HepG2 (cell line): ENCODE measurements at regions not wholly inside any gene's neighbourhood (a gene's known extent, or its start where the extent isn't known, plus 50 kb on each side); places are given as distances from the start of the nearest gene placed in this dataset.

Experiments used
- ATAC-seq: fragments of 200-7000 bp; cut with Tn5 transposase; 3 replicates; pipeline ENCODE4 v1.9.1; 2020; ENCODE audit warnings: mild to moderate bottlenecking, moderate library complexity
- BruUV-seq: library from RNA; stranded (reverse); fragments of 400-500 nt; replicated peaks from 2 replicates; lab custom pipeline; 2021; lab: Mats Ljungman, UMichigan
- CTCF ChIA-PET: fragments of 300-600 bp; formaldehyde crosslinking; extraction: SDS; loops from one replicate; lab custom pipeline; 2021; ENCODE audit warnings: low total read pairs, inconsistent platforms, low intra/inter-chr PET ratio; lab: Yijun Ruan, JAX
- POLR2A ChIA-PET: fragments of 350-600 bp; sonication (Branson Sonifier 250); formaldehyde crosslinking; loops from one replicate; lab custom pipeline; 2020; ENCODE audit warnings: antibody characterized with exemption, inconsistent platforms; lab: Yijun Ruan, JAX
- DNase-seq: peaks from one replicate; pipeline ENCODE4 v3.0.0-alpha.2; 2015; ENCODE audit warnings: low spot score
- FAIRE-seq: peaks from 3 replicates; lab custom pipeline; 2011; peaks lifted over from hg19 to GRCh38; lab: Jason Lieb, UNC
- H2AFZ ChIP-seq: one replicate; pipeline ENCODE4 v1.6.1; 2011; ENCODE audit warnings: low read length, inconsistent platforms
- H3K27ac ChIP-seq: fragments of 300-600 bp; 3 replicates; pipeline ENCODE4 v1.8.0; 2011; ENCODE audit warnings: mixed run types, mild to moderate bottlenecking, mixed read lengths, low read length, inconsistent platforms; ENCODE audit not compliant: insufficient read depth; ENCODE audit errors: extremely low read length
- H3K27me3 ChIP-seq, 2 experiments: fragments of 200-600 bp in 1 of 2; 2 replicates in 1 of 2; 3 replicates in 1 of 2; pipeline versions ENCODE4 v1.6.0 to v1.8.0; 2011; ENCODE audit warnings: low read length in 2 of 2, mild to moderate bottlenecking in 2 of 2, moderate library complexity in 2 of 2, inconsistent platforms in 1 of 2; ENCODE audit not compliant: insufficient read depth in 2 of 2, control insufficient read depth in 1 of 2
- H3K36me3 ChIP-seq, 2 experiments: fragments of 200-600 bp in 1 of 2; replicated peaks in 1 of 2; 2 replicates in 1 of 2; 3 replicates in 1 of 2; pipeline versions ENCODE4 v1.5.1 to v1.8.0; 2011; ENCODE audit warnings: low read length in 2 of 2, inconsistent platforms in 1 of 2; ENCODE audit not compliant: insufficient read depth in 2 of 2, control insufficient read depth in 1 of 2
- H3K4me1 ChIP-seq: 2 replicates; pipeline ENCODE4 v1.5.1; 2012; ENCODE audit warnings: low read length, inconsistent platforms; ENCODE audit not compliant: insufficient read depth
- H3K4me2 ChIP-seq: 2 replicates; pipeline ENCODE4 v1.6.0; 2011; ENCODE audit warnings: low read depth, low read length, inconsistent platforms
- H3K4me3 ChIP-seq, 3 experiments: fragments of 200-600 bp in 1 of 3; sonication (generic), shearing (Covaris generic) in 1 of 3; replicated peaks in 1 of 3; 2 replicates each; pipeline ENCODE4 v1.5.1; 2011 to 2016; ENCODE audit warnings: low read length in 3 of 3, inconsistent platforms in 2 of 3, low read depth in 2 of 3, mild to moderate bottlenecking in 2 of 3, control low read depth in 1 of 3, mixed read lengths in 1 of 3; ENCODE audit not compliant: insufficient read depth in 1 of 3
- H3K79me2 ChIP-seq: one replicate; pipeline ENCODE4 v1.6.1; 2011; ENCODE audit warnings: low read length, inconsistent platforms; ENCODE audit not compliant: insufficient read depth
- H3K9ac ChIP-seq: 2 replicates; pipeline ENCODE4 v1.6.0; 2011; ENCODE audit warnings: mild to moderate bottlenecking, low read depth, low read length, inconsistent platforms; ENCODE audit not compliant: insufficient read depth
- H3K9me3 ChIP-seq: 2 replicates; pipeline ENCODE4 v1.5.1; 2012; ENCODE audit warnings: mild to moderate bottlenecking, low read length
- H4K20me1 ChIP-seq: 2 replicates; pipeline ENCODE4 v1.6.0; 2011; ENCODE audit warnings: inconsistent platforms, mild to moderate bottlenecking, low read length, moderate library complexity; ENCODE audit not compliant: insufficient read depth
- ARID2 ChIP-seq: sonication (generic); formaldehyde crosslinking; IDR thresholded peaks from 2 replicates; pipeline ENCODE4 v1.8.1; 2022; ENCODE audit warnings: mild to moderate bottlenecking, missing genetic modification reagents, borderline replicate concordance
- ATF1 ChIP-seq: IDR thresholded peaks from 2 replicates; pipeline ENCODE4 v1.6.1; 2016; ENCODE audit warnings: mild to moderate bottlenecking, control low read depth
- PCBP1 ChIP-seq: fragments of 200-400 bp; formaldehyde crosslinking; IDR thresholded peaks from 2 replicates; pipeline ENCODE4 v1.6.1; 2017; ENCODE audit warnings: mild to moderate bottlenecking, low read depth, low read length, borderline replicate concordance
- SUZ12 ChIP-seq: fragments of 150-350 bp; IDR thresholded peaks from 2 replicates; pipeline ENCODE4 v1.6.1; 2014; ENCODE audit warnings: low read depth, low read length
- ZFP62 ChIP-seq: sonication (generic); formaldehyde crosslinking; IDR thresholded peaks from 2 replicates; pipeline ENCODE4 v1.4.0; 2020; ENCODE audit warnings: missing genetic modification reagents
- ZNF17 ChIP-seq: sonication (generic); formaldehyde crosslinking; IDR thresholded peaks from 2 replicates; pipeline ENCODE4 v1.5.0; 2020; ENCODE audit warnings: mild to moderate bottlenecking, missing genetic modification reagents
- ZNF367 ChIP-seq: sonication (generic); formaldehyde crosslinking; IDR thresholded peaks from 2 replicates; pipeline ENCODE4 v1.4.0; 2020; ENCODE audit warnings: missing genetic modification reagents, borderline replicate concordance
- ZNF703 ChIP-seq: sonication (generic); formaldehyde crosslinking; IDR thresholded peaks from 2 replicates; pipeline ENCODE4 v1.5.1; 2020; ENCODE audit warnings: missing genetic modification reagents, mild to moderate bottlenecking, moderate library complexity, borderline replicate concordance
- ZNF788 ChIP-seq: sonication (generic); formaldehyde crosslinking; IDR thresholded peaks from 2 replicates; pipeline ENCODE4 v1.5.0; 2020; ENCODE audit warnings: mild to moderate bottlenecking, missing genetic modification reagents, borderline replicate concordance
- ZSCAN21 ChIP-seq: sonication (generic); formaldehyde crosslinking; IDR thresholded peaks from 2 replicates; pipeline ENCODE4 v1.8.0; 2022; ENCODE audit warnings: mild to moderate bottlenecking, missing genetic modification reagents, moderate library complexity, borderline replicate concordance
- WGBS: methylation state at CpG from one replicate; pipeline ENCODE4 v1.1.6; 2017; ENCODE audit warnings: low lambda C conversion rate; 5-methylcytosine and 5-hydroxymethylcytosine counted together
- in situ Hi-C: cut with HindIII; loops from 2 replicates; pipeline ENCODE4 v1.10.0; 2017; ENCODE audit warnings: low pct_unique_long_range_greater_than_20kb; ENCODE audit not compliant: extremely low pct_ligation_motif_present
- intact Hi-C: fragments of 100-400 bp; cut with micrococcal nuclease; formaldehyde crosslinking; loops from one replicate; pipeline ENCODE4 v1.10.0; 2022; ENCODE audit not compliant: unreplicated experiment
- TF ChIP-seq, protein P1 (sequence below): sonication (generic); formaldehyde crosslinking; IDR thresholded peaks from 2 replicates; pipeline ENCODE4 v1.9.0; 2021; ENCODE audit warnings: missing genetic modification reagents, mild to moderate bottlenecking, borderline replicate concordance
- TF ChIP-seq, protein P2 (sequence below): sonication (generic); formaldehyde crosslinking; IDR thresholded peaks from 2 replicates; pipeline ENCODE4 v1.5.1; 2020; ENCODE audit warnings: mild to moderate bottlenecking, missing genetic modification reagents, borderline replicate concordance
- TF ChIP-seq, protein P3 (sequence below): sonication (generic); formaldehyde crosslinking; IDR thresholded peaks from 2 replicates; pipeline ENCODE4 v1.5.1; 2020; ENCODE audit warnings: missing genetic modification reagents, mild to moderate bottlenecking, borderline replicate concordance
- TF ChIP-seq, protein P4 (sequence below): sonication (generic); formaldehyde crosslinking; IDR thresholded peaks from 2 replicates; pipeline ENCODE4 v1.5.0; 2020; ENCODE audit warnings: mild to moderate bottlenecking, missing genetic modification reagents, moderate library complexity
- TF ChIP-seq, protein P5 (sequence below): sonication (generic); formaldehyde crosslinking; IDR thresholded peaks from 2 replicates; pipeline ENCODE4 v1.4.0; 2020; ENCODE audit warnings: mild to moderate bottlenecking, missing genetic modification reagents

DNA sequence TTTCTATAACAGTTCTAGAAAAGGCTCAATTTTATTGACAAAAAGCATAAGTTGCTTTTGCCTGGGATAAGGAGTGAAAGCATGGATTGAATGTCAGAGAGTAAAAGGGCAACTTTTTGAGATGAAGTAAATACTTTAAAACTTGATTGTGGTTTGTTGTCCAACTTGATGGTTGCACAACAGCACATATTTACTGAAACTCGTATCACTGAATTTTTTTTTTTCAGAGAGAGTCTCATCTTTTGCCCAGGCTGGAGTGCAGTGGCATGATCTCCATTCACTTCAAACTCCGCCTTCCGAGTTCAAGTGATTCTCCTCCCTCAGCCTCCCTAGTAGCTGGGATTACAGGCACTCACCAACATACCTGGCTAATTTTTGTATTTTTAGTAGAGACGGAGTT is 856.8 kb downstream of the SH3BGRL start (continued):
- TF ChIP-seq, protein P1, sequence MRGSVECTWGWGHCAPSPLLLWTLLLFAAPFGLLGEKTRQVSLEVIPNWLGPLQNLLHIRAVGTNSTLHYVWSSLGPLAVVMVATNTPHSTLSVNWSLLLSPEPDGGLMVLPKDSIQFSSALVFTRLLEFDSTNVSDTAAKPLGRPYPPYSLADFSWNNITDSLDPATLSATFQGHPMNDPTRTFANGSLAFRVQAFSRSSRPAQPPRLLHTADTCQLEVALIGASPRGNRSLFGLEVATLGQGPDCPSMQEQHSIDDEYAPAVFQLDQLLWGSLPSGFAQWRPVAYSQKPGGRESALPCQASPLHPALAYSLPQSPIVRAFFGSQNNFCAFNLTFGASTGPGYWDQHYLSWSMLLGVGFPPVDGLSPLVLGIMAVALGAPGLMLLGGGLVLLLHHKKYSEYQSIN (CRISPR knock-in tag), result no peak
- no peak for TF ChIP-seq PCBP1
- TF ChIP-seq, protein P2, sequence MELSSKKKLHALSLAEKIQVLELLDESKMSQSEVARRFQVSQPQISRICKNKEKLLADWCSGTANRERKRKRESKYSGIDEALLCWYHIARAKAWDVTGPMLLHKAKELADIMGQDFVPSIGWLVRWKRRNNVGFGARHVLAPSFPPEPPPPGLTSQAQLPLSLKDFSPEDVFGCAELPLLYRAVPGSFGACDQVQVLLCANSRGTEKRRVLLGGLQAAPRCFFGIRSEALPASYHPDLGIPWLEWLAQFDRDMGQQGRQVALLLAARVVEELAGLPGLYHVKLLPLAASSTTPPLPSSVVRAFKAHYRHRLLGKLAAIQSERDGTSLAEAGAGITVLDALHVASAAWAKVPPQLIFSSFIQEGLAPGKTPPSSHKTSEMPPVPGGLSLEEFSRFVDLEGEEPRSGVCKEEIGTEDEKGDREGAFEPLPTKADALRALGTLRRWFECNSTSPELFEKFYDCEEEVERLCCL (CRISPR knock-in tag), result no peak
- TF ChIP-seq, protein P3, sequence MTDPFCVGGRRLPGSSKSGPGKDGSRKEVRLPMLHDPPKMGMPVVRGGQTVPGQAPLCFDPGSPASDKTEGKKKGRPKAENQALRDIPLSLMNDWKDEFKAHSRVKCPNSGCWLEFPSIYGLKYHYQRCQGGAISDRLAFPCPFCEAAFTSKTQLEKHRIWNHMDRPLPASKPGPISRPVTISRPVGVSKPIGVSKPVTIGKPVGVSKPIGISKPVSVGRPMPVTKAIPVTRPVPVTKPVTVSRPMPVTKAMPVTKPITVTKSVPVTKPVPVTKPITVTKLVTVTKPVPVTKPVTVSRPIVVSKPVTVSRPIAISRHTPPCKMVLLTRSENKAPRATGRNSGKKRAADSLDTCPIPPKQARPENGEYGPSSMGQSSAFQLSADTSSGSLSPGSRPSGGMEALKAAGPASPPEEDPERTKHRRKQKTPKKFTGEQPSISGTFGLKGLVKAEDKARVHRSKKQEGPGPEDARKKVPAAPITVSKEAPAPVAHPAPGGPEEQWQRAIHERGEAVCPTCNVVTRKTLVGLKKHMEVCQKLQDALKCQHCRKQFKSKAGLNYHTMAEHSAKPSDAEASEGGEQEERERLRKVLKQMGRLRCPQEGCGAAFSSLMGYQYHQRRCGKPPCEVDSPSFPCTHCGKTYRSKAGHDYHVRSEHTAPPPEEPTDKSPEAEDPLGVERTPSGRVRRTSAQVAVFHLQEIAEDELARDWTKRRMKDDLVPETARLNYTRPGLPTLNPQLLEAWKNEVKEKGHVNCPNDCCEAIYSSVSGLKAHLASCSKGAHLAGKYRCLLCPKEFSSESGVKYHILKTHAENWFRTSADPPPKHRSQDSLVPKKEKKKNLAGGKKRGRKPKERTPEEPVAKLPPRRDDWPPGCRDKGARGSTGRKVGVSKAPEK, result no peak

DNA sequence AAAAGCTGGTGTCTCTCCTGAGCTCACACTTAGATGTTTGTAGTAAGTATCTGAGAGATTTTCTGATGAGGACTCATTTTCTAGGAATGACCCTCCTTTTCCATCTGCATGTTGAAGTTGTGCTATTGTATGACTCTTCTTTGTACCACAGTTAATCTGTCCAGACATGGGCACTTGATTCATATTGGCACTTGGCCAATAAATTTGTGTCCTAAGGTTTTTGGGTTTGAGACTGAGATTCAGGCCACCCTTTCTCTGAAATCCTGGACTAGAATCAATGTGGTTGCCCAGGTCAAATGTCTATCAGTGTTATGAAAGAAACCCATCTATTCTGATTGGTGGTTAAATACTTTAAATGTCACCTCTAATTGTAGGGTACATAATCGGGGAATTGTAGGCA is 869.0 kb downstream of the SH3BGRL start:
- Histone ChIP-seq H3K27ac (no peak overlapping the region), H3K4me1 (no peaks in the 10 kb centered on the region)

More for the DNA sequence above, 869.0 kb downstream of the SH3BGRL start:
- ATAC-seq, result no peak
- Histone ChIP-seq H3K4me3 (no peak overlapping the region), H3K9ac (no peak overlapping the region), H3K79me2 (no peaks in the 10 kb centered on the region), H3K4me2 (no peak overlapping the region), H3K36me3 (no peaks in the 10 kb centered on the region), H3K27me3 (no peaks in the 10 kb centered on the region), H3K9me3 (peaks cover 27% of the 10 kb centered on the region), H2AFZ (no peak overlapping the region), H4K20me1 (no peaks in the 10 kb centered on the region)
- CTCF ChIA-PET, result no interaction called here
- POLR2A ChIA-PET, result no interaction called here
- intact Hi-C loops, result no loop called here
- no TSS peak for BruUV-seq
- 0% methylated on average over 1 of the region's 1 CpG for WGBS
- DNase-seq, result no peak
- in situ Hi-C loops, result no loop called here
- no peak for FAIRE-seq
- TF ChIP-seq ZFP62 (CRISPR knock-in tag) (no peak), ZNF788 (no peak), ZNF17 (no peak), SUZ12 (no peak), ZNF367 (no peak), ARID2 (CRISPR knock-in tag) (no peak), ZNF703 (CRISPR knock-in tag) (no peak), ATF1 (CRISPR knock-in tag) (no peak), ZSCAN21 (no peak)
- TF ChIP-seq, protein P4, sequence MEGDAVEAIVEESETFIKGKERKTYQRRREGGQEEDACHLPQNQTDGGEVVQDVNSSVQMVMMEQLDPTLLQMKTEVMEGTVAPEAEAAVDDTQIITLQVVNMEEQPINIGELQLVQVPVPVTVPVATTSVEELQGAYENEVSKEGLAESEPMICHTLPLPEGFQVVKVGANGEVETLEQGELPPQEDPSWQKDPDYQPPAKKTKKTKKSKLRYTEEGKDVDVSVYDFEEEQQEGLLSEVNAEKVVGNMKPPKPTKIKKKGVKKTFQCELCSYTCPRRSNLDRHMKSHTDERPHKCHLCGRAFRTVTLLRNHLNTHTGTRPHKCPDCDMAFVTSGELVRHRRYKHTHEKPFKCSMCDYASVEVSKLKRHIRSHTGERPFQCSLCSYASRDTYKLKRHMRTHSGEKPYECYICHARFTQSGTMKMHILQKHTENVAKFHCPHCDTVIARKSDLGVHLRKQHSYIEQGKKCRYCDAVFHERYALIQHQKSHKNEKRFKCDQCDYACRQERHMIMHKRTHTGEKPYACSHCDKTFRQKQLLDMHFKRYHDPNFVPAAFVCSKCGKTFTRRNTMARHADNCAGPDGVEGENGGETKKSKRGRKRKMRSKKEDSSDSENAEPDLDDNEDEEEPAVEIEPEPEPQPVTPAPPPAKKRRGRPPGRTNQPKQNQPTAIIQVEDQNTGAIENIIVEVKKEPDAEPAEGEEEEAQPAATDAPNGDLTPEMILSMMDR (CRISPR knock-in tag), result no peak
- TF ChIP-seq, protein P5, sequence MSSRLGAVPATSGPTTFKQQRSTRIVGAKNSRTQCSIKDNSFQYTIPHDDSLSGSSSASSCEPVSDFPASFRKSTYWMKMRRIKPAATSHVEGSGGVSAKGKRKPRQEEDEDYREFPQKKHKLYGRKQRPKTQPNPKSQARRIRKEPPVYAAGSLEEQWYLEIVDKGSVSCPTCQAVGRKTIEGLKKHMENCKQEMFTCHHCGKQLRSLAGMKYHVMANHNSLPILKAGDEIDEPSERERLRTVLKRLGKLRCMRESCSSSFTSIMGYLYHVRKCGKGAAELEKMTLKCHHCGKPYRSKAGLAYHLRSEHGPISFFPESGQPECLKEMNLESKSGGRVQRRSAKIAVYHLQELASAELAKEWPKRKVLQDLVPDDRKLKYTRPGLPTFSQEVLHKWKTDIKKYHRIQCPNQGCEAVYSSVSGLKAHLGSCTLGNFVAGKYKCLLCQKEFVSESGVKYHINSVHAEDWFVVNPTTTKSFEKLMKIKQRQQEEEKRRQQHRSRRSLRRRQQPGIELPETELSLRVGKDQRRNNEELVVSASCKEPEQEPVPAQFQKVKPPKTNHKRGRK (CRISPR knock-in tag), result no peak
